ENCODE measurements at regions not wholly inside any gene's neighbourhood (a gene's known extent, or its start where the extent isn't known, plus 50 kb on each side); places are given as distances from the start of the nearest gene placed in this dataset.
"Not testable (repeated sequence)": the region's sequence is repeated elsewhere in the genome, so short reads cannot be mapped to it uniquely, and the experiment has no call there.

DNA sequence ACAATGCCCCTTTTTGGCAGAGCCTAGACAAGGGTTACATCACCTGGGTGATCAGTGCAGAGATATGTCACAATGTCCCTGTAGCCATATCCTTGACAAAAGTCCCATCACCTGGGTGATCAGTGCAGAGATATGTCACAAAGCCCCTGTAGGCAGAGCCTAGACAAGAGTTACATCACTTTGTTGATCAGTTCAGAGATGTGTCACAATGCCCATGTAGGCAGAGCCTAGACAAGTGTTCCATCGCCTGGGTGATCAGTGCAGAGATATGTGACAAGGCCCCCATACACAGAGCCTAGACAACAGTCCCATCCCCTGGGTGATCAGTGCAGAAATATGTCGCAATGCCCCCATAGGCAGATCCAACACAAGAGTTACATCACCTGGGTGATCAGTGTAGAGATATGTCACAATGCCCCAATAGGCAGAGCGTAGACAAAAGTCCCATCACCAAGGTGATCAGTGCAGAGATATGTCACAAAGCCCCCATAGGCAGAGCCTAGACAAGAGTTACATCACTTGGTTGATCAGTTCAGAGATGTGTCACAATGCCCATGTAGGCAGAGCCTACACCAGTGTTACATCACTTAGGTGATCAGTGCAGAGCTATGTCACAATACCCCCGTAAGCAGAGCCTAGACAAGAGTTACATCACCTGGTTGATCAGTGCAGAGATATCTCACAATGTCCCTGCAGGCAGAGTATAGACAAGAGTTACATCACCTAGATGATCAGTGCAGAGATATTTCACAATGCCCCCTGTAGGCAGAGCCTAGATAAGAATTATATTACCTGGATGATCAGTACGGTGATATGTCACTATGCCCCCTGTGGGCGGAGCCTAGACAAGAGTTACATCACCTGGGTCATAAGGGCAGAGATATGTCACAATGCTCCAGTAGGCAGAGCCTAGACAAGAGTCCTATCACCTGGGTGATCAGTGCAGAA is 137.6 kb upstream of the FRG2B start:
- H3K56ac ChIP-seq (ENCODE audit: extremely low read depth, insufficient read depth, low read length); H2AK5ac ChIP-seq (ENCODE audit: low read depth, low read length); dilution Hi-C loops (cut with HindIII; ENCODE audit: low sequenced_read_pairs, unreplicated experiment); in situ Hi-C loops (cut with MboI; ENCODE audit: low sequenced_read_pairs); H3K27me3 ChIP-seq (ENCODE audit: control insufficient read depth, insufficient read depth, low read length); H3K14ac ChIP-seq (replicated peaks; ENCODE audit: low read depth, low read length); H3K9ac ChIP-seq (ENCODE audit: low read depth, low read length); intact Hi-C loops (cut with micrococcal nuclease); H2BK120ac ChIP-seq (ENCODE audit: low read depth, low read length); H4K91ac ChIP-seq (ENCODE audit: insufficient read depth, low read depth, low read length); H4K20me1 ChIP-seq (ENCODE audit: insufficient read depth, low read length); H4K8ac ChIP-seq (ENCODE audit: low read depth in 2 of 2, low read length in 2 of 2); H3K4me1 ChIP-seq (ENCODE audit: control insufficient read depth, insufficient read depth, low read length); H2BK20ac ChIP-seq (ENCODE audit: low read depth, low read length); H3K27ac ChIP-seq (ENCODE audit: insufficient read depth, low read length); H3K23ac ChIP-seq (ENCODE audit: low read depth, low read length); H4K5ac ChIP-seq (ENCODE audit: low read depth, low read length); H3K9me1 ChIP-seq (ENCODE audit: insufficient read depth, low read length); H3K9me3 ChIP-seq (ENCODE audit: control insufficient read depth, insufficient read depth, low read length); CTCF ChIA-PET; H2AK9ac ChIP-seq (replicated peaks; ENCODE audit: low read depth, low read length, poor library complexity); POLR2A ChIA-PET (ENCODE audit: unreplicated experiment); H3K4me2 ChIP-seq (ENCODE audit: low read depth, low read length); H2BK15ac ChIP-seq (ENCODE audit: low read depth, low read length); H3K79me1 ChIP-seq (ENCODE audit: low read depth in 1 of 2, low read length in 2 of 2); H2AFZ ChIP-seq (replicated peaks; ENCODE audit: low read length, poor library complexity); H3K36me3 ChIP-seq (ENCODE audit: control insufficient read depth, insufficient read depth, low read length); H3K4me3 ChIP-seq (ENCODE audit: insufficient read depth, low read depth, low read length); DNase-seq; H3K18ac ChIP-seq (ENCODE audit: low read depth, low read length); ATAC-seq (ENCODE audit: low read depth); BruUV-seq (replicated peaks); H3K4ac ChIP-seq (ENCODE audit: low read depth, low read length); H2BK5ac ChIP-seq (ENCODE audit: low read depth, low read length, poor library complexity, severe bottlenecking): not testable (repeated sequence)
- 61% methylated on average over 3 of the region's 6 CpGs; no CpG with 5 or more reads in 1 of the 2 experiments for WGBS, 2 experiments (ENCODE audit: extremely low coverage in 2 of 2, insufficient read length in 1 of 2)
- peak; percentile 35; the same call in 1 of the 2 replicates for TF ChIP-seq CEBPB (IDR thresholded peaks at IDR 0.05; ENCODE audit: low read depth, low read length)

DNA sequence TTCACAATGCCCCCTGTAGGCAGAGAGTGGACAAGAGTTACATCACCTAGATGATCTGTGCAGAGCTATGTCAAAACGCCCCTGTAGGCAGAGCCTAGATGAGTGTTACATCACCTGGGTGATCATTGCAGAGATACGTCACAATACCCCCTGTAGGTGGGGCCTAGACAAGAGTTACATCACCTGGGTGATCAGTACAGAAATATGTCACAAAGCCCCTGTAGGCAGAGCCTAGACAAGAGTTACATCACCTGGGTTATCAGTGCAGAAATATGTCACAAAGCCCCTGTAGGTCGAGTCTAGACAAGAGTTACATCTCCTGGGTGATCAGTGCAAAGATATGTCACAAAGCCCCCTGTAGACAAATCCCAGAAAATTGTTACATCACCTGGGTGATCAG is 136.6 kb upstream of the FRG2B start:
- H4K5ac ChIP-seq (ENCODE audit: low read depth, low read length); H2BK120ac ChIP-seq (ENCODE audit: low read depth, low read length); H3K56ac ChIP-seq (ENCODE audit: extremely low read depth, insufficient read depth, low read length); H2AFZ ChIP-seq (replicated peaks; ENCODE audit: low read length, poor library complexity); H3K27ac ChIP-seq (ENCODE audit: insufficient read depth, low read length); H3K79me1 ChIP-seq (ENCODE audit: low read depth in 1 of 2, low read length in 2 of 2); H4K91ac ChIP-seq (ENCODE audit: insufficient read depth, low read depth, low read length); dilution Hi-C loops (cut with HindIII; ENCODE audit: low sequenced_read_pairs, unreplicated experiment); H3K14ac ChIP-seq (replicated peaks; ENCODE audit: low read depth, low read length); H3K18ac ChIP-seq (ENCODE audit: low read depth, low read length); H3K4me2 ChIP-seq (ENCODE audit: low read depth, low read length); in situ Hi-C loops (cut with MboI; ENCODE audit: low sequenced_read_pairs); H3K27me3 ChIP-seq (ENCODE audit: control insufficient read depth, insufficient read depth, low read length); H3K4me3 ChIP-seq (ENCODE audit: insufficient read depth, low read depth, low read length); H3K9me3 ChIP-seq (ENCODE audit: control insufficient read depth, insufficient read depth, low read length); H2AK5ac ChIP-seq (ENCODE audit: low read depth, low read length); H2BK20ac ChIP-seq (ENCODE audit: low read depth, low read length); DNase-seq; H3K4ac ChIP-seq (ENCODE audit: low read depth, low read length); H4K8ac ChIP-seq (ENCODE audit: low read depth in 2 of 2, low read length in 2 of 2); H3K9me1 ChIP-seq (ENCODE audit: insufficient read depth, low read length); H3K4me1 ChIP-seq (ENCODE audit: control insufficient read depth, insufficient read depth, low read length); H3K23ac ChIP-seq (ENCODE audit: low read depth, low read length); H2BK5ac ChIP-seq (ENCODE audit: low read depth, low read length, poor library complexity, severe bottlenecking); H2BK15ac ChIP-seq (ENCODE audit: low read depth, low read length); H4K20me1 ChIP-seq (ENCODE audit: insufficient read depth, low read length); CTCF ChIA-PET; H3K9ac ChIP-seq (ENCODE audit: low read depth, low read length); intact Hi-C loops (cut with micrococcal nuclease); POLR2A ChIA-PET (ENCODE audit: unreplicated experiment); BruUV-seq (replicated peaks); H3K36me3 ChIP-seq (ENCODE audit: control insufficient read depth, insufficient read depth, low read length); H2AK9ac ChIP-seq (replicated peaks; ENCODE audit: low read depth, low read length, poor library complexity): not testable (repeated sequence)
- peak; percentile 57 for ATAC-seq (ENCODE audit: low read depth)
- WGBS, 2 experiments (ENCODE audit: extremely low coverage in 2 of 2, insufficient read length in 1 of 2), result no CpG with 5 or more reads among the region's 3 CpGs

Data from IMR-90 (cell line).